ENCODE measurements at regions not wholly inside any gene's neighbourhood (a gene's known extent, or its start where the extent isn't known, plus 50 kb on each side); places are given as distances from the start of the nearest gene placed in this dataset.

GRCh38 chr2:18092760-18093159 is 214.3 kb downstream of the KCNS3 start:
- no peak for DNase-seq (ENCODE audit: low read depth in 2 of 2)

- DNase-seq (ENCODE audit: low read depth in 2 of 2), result no peak
Measured at GRCh38 chr2:18085593-18085992, 207.1 kb downstream of the KCNS3 start.

- DNase-seq (ENCODE audit: low read depth in 2 of 2), result no peak
Measured at GRCh38 chr2:18084376-18084775, 205.9 kb downstream of the KCNS3 start.

GRCh38 chr2:18083806-18084205 is 205.3 kb downstream of the KCNS3 start:
- DNase-seq (ENCODE audit: low read depth in 2 of 2), result no peak

- no peak for DNase-seq (ENCODE audit: low read depth in 2 of 2)
Measured at GRCh38 chr2:18078216-18078615, 199.7 kb downstream of the KCNS3 start.

GRCh38 chr2:18077704-18078103 is 199.2 kb downstream of the KCNS3 start:
- DNase-seq (ENCODE audit: low read depth in 2 of 2), result no peak

GRCh38 chr2:18077231-18077630 is 198.8 kb downstream of the KCNS3 start:
- no peak for DNase-seq (ENCODE audit: low read depth in 2 of 2)

- peak in 1 of 2 donors; percentile 32 for DNase-seq (ENCODE audit: low read depth in 2 of 2)
Measured at GRCh38 chr2:18074476-18074875, 196.0 kb downstream of the KCNS3 start.

- no peak for DNase-seq (ENCODE audit: low read depth in 2 of 2)
Measured at GRCh38 chr2:18073601-18074000, 195.1 kb downstream of the KCNS3 start.

- peak in 1 of 2 donors; percentile 7 for DNase-seq (ENCODE audit: low read depth in 2 of 2)
Measured at GRCh38 chr2:18067588-18068384, 189.3 kb downstream of the KCNS3 start.

- no peak for DNase-seq (ENCODE audit: low read depth in 2 of 2)
Measured at GRCh38 chr2:18066894-18067293, 188.4 kb downstream of the KCNS3 start.

GRCh38 chr2:18066066-18066465 is 187.6 kb downstream of the KCNS3 start:
- DNase-seq (ENCODE audit: low read depth in 2 of 2), result no peak

GRCh38 chr2:18065249-18065648 is 186.8 kb downstream of the KCNS3 start:
- no peak for DNase-seq (ENCODE audit: low read depth in 2 of 2)

GRCh38 chr2:18063826-18064470 is 185.5 kb downstream of the KCNS3 start:
- no peak for DNase-seq (ENCODE audit: low read depth in 2 of 2)

GRCh38 chr2:18062892-18063291 is 184.4 kb downstream of the KCNS3 start:
- DNase-seq (ENCODE audit: low read depth in 2 of 2), result peak in 1 of 2 donors; percentile 19

- no peak for DNase-seq (ENCODE audit: low read depth in 2 of 2)
Measured at GRCh38 chr2:18061717-18062116, 183.2 kb downstream of the KCNS3 start.

GRCh38 chr2:18057657-18058056 is 179.2 kb downstream of the KCNS3 start:
- DNase-seq (ENCODE audit: low read depth in 2 of 2), result no peak

GRCh38 chr2:18055290-18055689 is 176.8 kb downstream of the KCNS3 start:
- no peak for DNase-seq (ENCODE audit: low read depth in 2 of 2)

GRCh38 chr2:18050001-18050400 is 171.5 kb downstream of the KCNS3 start:
- DNase-seq (ENCODE audit: low read depth in 2 of 2), result no peak

- DNase-seq (ENCODE audit: low read depth in 2 of 2), result no peak
Measured at GRCh38 chr2:18049325-18049724, 170.9 kb downstream of the KCNS3 start.

- DNase-seq (ENCODE audit: low read depth in 2 of 2), result no peak
Measured at GRCh38 chr2:18047896-18048657, 169.6 kb downstream of the KCNS3 start.

GRCh38 chr2:18047213-18047611 is 168.7 kb downstream of the KCNS3 start:
- DNase-seq (ENCODE audit: low read depth in 2 of 2), result no peak
